Astrocyte of the spinal cord (primary cell): ENCODE measurements at regions not wholly inside any gene's neighbourhood (a gene's known extent, or its start where the extent isn't known, plus 50 kb on each side); places are given as distances from the start of the nearest gene placed in this dataset.

Experiments
- DNase-seq: peaks from one replicate; pipeline ENCODE4 v3.0.0; 2011; ENCODE audit warnings: low read depth, low spot score
- H3K4me3 ChIP-seq: 2 replicates; pipeline ENCODE4 v1.5.1; 2011; ENCODE audit warnings: low read depth, mild to moderate bottlenecking, low read length, moderate library complexity
- CTCF ChIP-seq: IDR thresholded peaks from 2 replicates; pipeline ENCODE4 v1.5.1; 2012; ENCODE audit warnings: low read depth, mild to moderate bottlenecking, low read length, inconsistent platforms
- in situ Hi-C: cut with HindIII; loops from 2 replicates; pipeline ENCODE4 v1.10.0; 2017; ENCODE audit warnings: low sequenced_read_pairs

- H3K4me3 ChIP-seq = no peak overlapping the region
- in situ Hi-C loops = no loop called here
- TF ChIP-seq CTCF = no peak
- no peak for DNase-seq
These were observed 61.6 kb upstream of the ACAN start for GRCh38 chr15:88741671-88742070.

GRCh38 chr15:88742161-88742560 is 61.1 kb upstream of the ACAN start:
- no peak overlapping the region for H3K4me3 ChIP-seq
- in situ Hi-C loops = no loop called here
- TF ChIP-seq CTCF = no peak
- no peak for DNase-seq

GRCh38 chr15:88744548-88745020 is 58.7 kb upstream of the ACAN start:
- no peak for DNase-seq
- no peak for TF ChIP-seq CTCF
- H3K4me3 ChIP-seq = no peak overlapping the region
- in situ Hi-C loops = no loop called here

- no peak for DNase-seq
- no peak overlapping the region for H3K4me3 ChIP-seq
- in situ Hi-C loops = no loop called here
- TF ChIP-seq CTCF = no peak
These were observed 58.2 kb upstream of the ACAN start for GRCh38 chr15:88745065-88745464.

- H3K4me3 ChIP-seq = no peak overlapping the region
- peak; percentile 12 for DNase-seq
- in situ Hi-C loops = no loop called here
- TF ChIP-seq CTCF = no peak
These were observed 57.5 kb upstream of the ACAN start for GRCh38 chr15:88745696-88746095.

- no peak for TF ChIP-seq CTCF
- DNase-seq = no peak
- in situ Hi-C loops = no loop called here
- H3K4me3 ChIP-seq = no peak overlapping the region
These were observed 56.8 kb upstream of the ACAN start for GRCh38 chr15:88746451-88746850.

GRCh38 chr15:88747111-88747510 is 56.1 kb upstream of the ACAN start:
- TF ChIP-seq CTCF = no peak
- in situ Hi-C loops = no loop called here
- no peak overlapping the region for H3K4me3 ChIP-seq

More at GRCh38 chr15:88747111-88747510, 56.1 kb upstream of the ACAN start:
- no peak for DNase-seq
